HepG2 (cell line): ENCODE measurements at regions not wholly inside any gene's neighbourhood (a gene's known extent, or its start where the extent isn't known, plus 50 kb on each side); places are given as distances from the start of the nearest gene placed in this dataset.
A peak's percentile ranks its signal among the peaks of the same experiment; 100 is the strongest.
"Not testable (repeated sequence)": the region's sequence is repeated elsewhere in the genome, so short reads cannot be mapped to it uniquely, and the experiment has no call there.

Experiments
- ATAC-seq: fragments of 200-7000 bp; cut with Tn5 transposase; 3 replicates; pipeline ENCODE4 v1.9.1; 2020; ENCODE audit warnings: mild to moderate bottlenecking, moderate library complexity
- BruUV-seq: library from RNA; stranded (reverse); fragments of 400-500 nt; replicated peaks from 2 replicates; lab custom pipeline; 2021; lab: Mats Ljungman, UMichigan
- CTCF ChIA-PET: fragments of 300-600 bp; formaldehyde crosslinking; extraction: SDS; loops from one replicate; lab custom pipeline; 2021; ENCODE audit warnings: low total read pairs, inconsistent platforms, low intra/inter-chr PET ratio; lab: Yijun Ruan, JAX
- POLR2A ChIA-PET: fragments of 350-600 bp; sonication (Branson Sonifier 250); formaldehyde crosslinking; loops from one replicate; lab custom pipeline; 2020; ENCODE audit warnings: antibody characterized with exemption, inconsistent platforms; lab: Yijun Ruan, JAX
- DNase-seq: peaks from one replicate; pipeline ENCODE4 v3.0.0-alpha.2; 2015; ENCODE audit warnings: low spot score
- FAIRE-seq: peaks from 3 replicates; lab custom pipeline; 2011; peaks lifted over from hg19 to GRCh38; lab: Jason Lieb, UNC
- H2AFZ ChIP-seq: one replicate; pipeline ENCODE4 v1.6.1; 2011; ENCODE audit warnings: low read length, inconsistent platforms
- H3K27ac ChIP-seq: fragments of 300-600 bp; 3 replicates; pipeline ENCODE4 v1.8.0; 2011; ENCODE audit warnings: mixed run types, mild to moderate bottlenecking, mixed read lengths, low read length, inconsistent platforms; ENCODE audit not compliant: insufficient read depth; ENCODE audit errors: extremely low read length
- H3K27me3 ChIP-seq, 2 experiments: fragments of 200-600 bp in 1 of 2; 2 replicates in 1 of 2; 3 replicates in 1 of 2; pipeline versions ENCODE4 v1.6.0 to v1.8.0; 2011; ENCODE audit warnings: low read length in 2 of 2, mild to moderate bottlenecking in 2 of 2, moderate library complexity in 2 of 2, inconsistent platforms in 1 of 2; ENCODE audit not compliant: insufficient read depth in 2 of 2, control insufficient read depth in 1 of 2
- H3K36me3 ChIP-seq, 2 experiments: fragments of 200-600 bp in 1 of 2; replicated peaks in 1 of 2; 2 replicates in 1 of 2; 3 replicates in 1 of 2; pipeline versions ENCODE4 v1.5.1 to v1.8.0; 2011; ENCODE audit warnings: low read length in 2 of 2, inconsistent platforms in 1 of 2; ENCODE audit not compliant: insufficient read depth in 2 of 2, control insufficient read depth in 1 of 2
- H3K4me1 ChIP-seq: 2 replicates; pipeline ENCODE4 v1.5.1; 2012; ENCODE audit warnings: low read length, inconsistent platforms; ENCODE audit not compliant: insufficient read depth
- H3K4me2 ChIP-seq: 2 replicates; pipeline ENCODE4 v1.6.0; 2011; ENCODE audit warnings: low read depth, low read length, inconsistent platforms
- H3K4me3 ChIP-seq, 3 experiments: fragments of 200-600 bp in 1 of 3; sonication (generic), shearing (Covaris generic) in 1 of 3; replicated peaks in 1 of 3; 2 replicates each; pipeline ENCODE4 v1.5.1; 2011 to 2016; ENCODE audit warnings: low read length in 3 of 3, inconsistent platforms in 2 of 3, low read depth in 2 of 3, mild to moderate bottlenecking in 2 of 3, control low read depth in 1 of 3, mixed read lengths in 1 of 3; ENCODE audit not compliant: insufficient read depth in 1 of 3
- H3K79me2 ChIP-seq: one replicate; pipeline ENCODE4 v1.6.1; 2011; ENCODE audit warnings: low read length, inconsistent platforms; ENCODE audit not compliant: insufficient read depth
- H3K9ac ChIP-seq: 2 replicates; pipeline ENCODE4 v1.6.0; 2011; ENCODE audit warnings: mild to moderate bottlenecking, low read depth, low read length, inconsistent platforms; ENCODE audit not compliant: insufficient read depth
- H3K9me3 ChIP-seq: 2 replicates; pipeline ENCODE4 v1.5.1; 2012; ENCODE audit warnings: mild to moderate bottlenecking, low read length
- H4K20me1 ChIP-seq: 2 replicates; pipeline ENCODE4 v1.6.0; 2011; ENCODE audit warnings: inconsistent platforms, mild to moderate bottlenecking, low read length, moderate library complexity; ENCODE audit not compliant: insufficient read depth
- CEBPB ChIP-seq: IDR thresholded peaks from 2 replicates; pipeline ENCODE4 v1.6.1; 2011; ENCODE audit warnings: low read depth, low read length, improper control_type of control experiment, borderline replicate concordance
- NFE2L2 ChIP-seq: fragments of 150-350 bp; IDR thresholded peaks from 2 replicates; pipeline ENCODE4 v1.6.1; 2014; ENCODE audit warnings: low read length
- STAG1 ChIP-seq: sonication (generic); formaldehyde crosslinking; IDR thresholded peaks from 2 replicates; pipeline ENCODE4 v1.4.0; 2020; ENCODE audit warnings: missing genetic modification reagents
- STAT5B ChIP-seq: sonication (generic); formaldehyde crosslinking; IDR thresholded peaks from 2 replicates; pipeline ENCODE4 v1.4.0; 2020; ENCODE audit warnings: missing genetic modification reagents
- ZBTB46 ChIP-seq: sonication (generic); formaldehyde crosslinking; IDR thresholded peaks from 2 replicates; pipeline ENCODE4 v1.4.0; 2020; ENCODE audit warnings: mild to moderate bottlenecking, missing genetic modification reagents, borderline replicate concordance
- WGBS: methylation state at CpG from one replicate; pipeline ENCODE4 v1.1.6; 2017; ENCODE audit warnings: low lambda C conversion rate; 5-methylcytosine and 5-hydroxymethylcytosine counted together
- in situ Hi-C: cut with HindIII; loops from 2 replicates; pipeline ENCODE4 v1.10.0; 2017; ENCODE audit warnings: low pct_unique_long_range_greater_than_20kb; ENCODE audit not compliant: extremely low pct_ligation_motif_present
- intact Hi-C: fragments of 100-400 bp; cut with micrococcal nuclease; formaldehyde crosslinking; loops from one replicate; pipeline ENCODE4 v1.10.0; 2022; ENCODE audit not compliant: unreplicated experiment

GRCh38 chr13:76667551-76667950 lies 218.7 kb downstream of the KCTD12 start:
- DNase-seq (no peak), FAIRE-seq (no peak), ATAC-seq (no peak)
- H3K27me3 ChIP-seq, result no peaks in the 10 kb centered on the region; a peak in 1 of 5 replicates
- TF ChIP-seq NFE2L2, result no peak
- 0 out of 2 replicates have a peak, but pooled peaks have one; percentile 5 for TF ChIP-seq STAG1
- no peak for TF ChIP-seq ZBTB46
- POLR2A ChIA-PET, result no interaction called here
- H3K9ac ChIP-seq, result no peak overlapping the region
- no peaks in the 10 kb centered on the region for H3K4me1 ChIP-seq
- no peaks in the 10 kb centered on the region for H3K36me3 ChIP-seq
- no peaks in the 10 kb centered on the region for H3K79me2 ChIP-seq
- no peak overlapping the region for H3K4me2 ChIP-seq
- in situ Hi-C loops, result no loop called here
- CTCF ChIA-PET, result no interaction called here
- no peak overlapping the region for H2AFZ ChIP-seq
- H3K27ac ChIP-seq, result no peak overlapping the region
- no peaks in the 10 kb centered on the region for H4K20me1 ChIP-seq
- H3K9me3 ChIP-seq, result no peaks in the 10 kb centered on the region
- intact Hi-C loops, result loop anchor here (1.0 kb wide), 1 partner anchor 236 kb away; no protein-coding TSS in a partner anchor
- no TSS peak for BruUV-seq
- H3K4me3 ChIP-seq, result no peak overlapping the region

- Histone ChIP-seq H3K27ac (no peak overlapping the region), H2AFZ (no peak overlapping the region), H3K79me2 (no peaks in the 10 kb centered on the region), H3K4me1 (no peaks in the 10 kb centered on the region), H3K9me3 (no peaks in the 10 kb centered on the region), H3K4me2 (no peak overlapping the region)
- no TSS peak for BruUV-seq
- 8% methylated on average over 4 of the region's 4 CpGs for WGBS
- intact Hi-C loops (no loop called here), in situ Hi-C loops (no loop called here)
- CTCF ChIA-PET, result no interaction called here
- ATAC-seq, result no peak
- no peak for DNase-seq
- POLR2A ChIA-PET, result no interaction called here
- no peak for FAIRE-seq
- TF ChIP-seq CEBPB, result 0 out of 2 replicates have a peak, but pooled peaks have one; percentile 11
- TF ChIP-seq STAT5B (CRISPR knock-in tag), result no peak
- TF ChIP-seq, all 625 proteins: peak for 1
- Histone ChIP-seq H3K36me3 (no peaks in the 10 kb centered on the region), H3K9ac (no peak overlapping the region), H3K4me3 (no peak overlapping the region), H4K20me1 (no peaks in the 10 kb centered on the region), H3K27me3 (no peaks in the 10 kb centered on the region; a peak in 1 of 5 replicates)
Observed at GRCh38 chr13:76663592-76664335, 222.4 kb downstream of the KCTD12 start.

- H3K79me2 ChIP-seq, ATAC-seq, H3K9ac ChIP-seq, POLR2A ChIA-PET, H3K4me3 ChIP-seq, H3K27me3 ChIP-seq, H3K4me1 ChIP-seq, BruUV-seq, DNase-seq, H3K4me2 ChIP-seq, CTCF ChIA-PET, FAIRE-seq, H3K36me3 ChIP-seq, H2AFZ ChIP-seq, H3K9me3 ChIP-seq, intact Hi-C loops, H3K27ac ChIP-seq, in situ Hi-C loops, H4K20me1 ChIP-seq: not testable (repeated sequence)
- WGBS, result 46% methylated on average over 7 of the region's 7 CpGs
Observed at GRCh38 chr13:76659074-76659473, 227.1 kb downstream of the KCTD12 start.
